GM19023 (cell line): ENCODE measurements at regions not wholly inside any gene's neighbourhood (a gene's known extent, or its start where the extent isn't known, plus 50 kb on each side); places are given as distances from the start of the nearest gene placed in this dataset.
"Not testable (repeated sequence)": the region's sequence is repeated elsewhere in the genome, so short reads cannot be mapped to it uniquely, and the experiment has no call there.

Experiments
- ATAC-seq: cut with Tn5 transposase; IDR thresholded peaks from one replicate; pipeline ENCODE4 v1.9.1; 2021; ENCODE audit warnings: mild to moderate bottlenecking, moderate library complexity; ENCODE audit not compliant: unreplicated experiment

DNA sequence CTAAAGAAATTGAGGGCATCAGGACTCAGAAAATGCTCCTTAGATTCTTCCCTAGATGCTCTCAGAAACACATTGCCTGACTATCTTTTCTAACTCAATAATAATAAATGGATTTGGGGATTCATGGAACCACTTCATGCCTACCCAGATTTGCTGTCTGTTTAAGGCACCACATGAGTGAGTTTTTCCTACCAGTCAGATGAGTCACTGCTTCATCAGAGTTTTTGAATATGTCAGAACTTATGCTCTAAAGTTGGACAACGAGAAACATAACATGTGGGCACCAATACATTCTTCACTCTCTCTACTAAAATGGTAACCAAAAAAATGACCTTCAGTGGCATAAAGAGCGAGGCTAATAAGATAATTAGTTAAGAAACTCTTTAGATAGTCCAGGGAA is 1135.1 kb downstream of the TUSC7 start:
- no peak for ATAC-seq

- no peak for ATAC-seq
Measured at GRCh38 chr3:117846238-117846637, 1136.7 kb downstream of the TUSC7 start.

DNA sequence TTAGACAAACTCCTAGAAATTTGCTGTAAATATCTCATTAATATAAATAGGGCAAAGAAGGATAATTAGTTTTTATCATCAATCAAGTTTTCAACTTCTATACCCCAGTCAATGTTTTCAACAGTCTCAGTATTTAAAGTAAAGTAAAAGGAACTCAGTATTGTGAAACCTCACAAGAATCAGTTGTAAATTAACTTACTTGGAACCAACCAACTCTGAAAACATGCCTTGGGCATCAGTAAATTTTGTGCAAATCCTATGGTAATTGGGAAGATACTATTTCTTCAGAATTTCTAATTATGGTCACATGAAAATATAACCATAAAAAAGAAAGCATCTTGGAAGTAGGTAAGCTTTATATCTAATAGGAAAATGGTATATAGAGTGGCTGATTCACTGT is 1139.0 kb downstream of the TUSC7 start:
- ATAC-seq = no peak

GRCh38 chr3:117853923-117854668 is 1144.5 kb downstream of the TUSC7 start:
- no peak for ATAC-seq

DNA sequence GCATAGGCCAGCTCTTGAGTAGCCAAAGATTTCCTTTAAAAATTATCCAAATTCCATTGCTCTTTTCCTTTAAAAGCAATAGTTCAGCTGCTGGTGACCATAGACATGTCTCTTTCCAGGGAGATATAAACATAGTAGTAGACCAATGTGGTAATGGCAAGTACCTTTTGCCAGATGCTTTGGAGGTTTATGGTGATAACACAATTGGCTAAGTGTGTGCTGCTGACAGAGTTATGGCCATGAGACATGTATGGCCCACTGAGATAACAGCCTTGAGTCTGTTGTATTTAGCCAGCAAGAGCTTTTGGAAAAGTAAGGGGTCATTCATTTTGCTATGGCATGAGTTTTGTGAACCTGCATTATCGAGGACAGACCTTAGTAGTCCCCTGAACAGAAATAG is 1146.8 kb downstream of the TUSC7 start:
- ATAC-seq = no peak

- no peak for ATAC-seq
Measured at GRCh38 chr3:117863146-117863545, 1153.6 kb downstream of the TUSC7 start.

- ATAC-seq = no peak
Measured at GRCh38 chr3:117865338-117865737, 1155.8 kb downstream of the TUSC7 start.

DNA sequence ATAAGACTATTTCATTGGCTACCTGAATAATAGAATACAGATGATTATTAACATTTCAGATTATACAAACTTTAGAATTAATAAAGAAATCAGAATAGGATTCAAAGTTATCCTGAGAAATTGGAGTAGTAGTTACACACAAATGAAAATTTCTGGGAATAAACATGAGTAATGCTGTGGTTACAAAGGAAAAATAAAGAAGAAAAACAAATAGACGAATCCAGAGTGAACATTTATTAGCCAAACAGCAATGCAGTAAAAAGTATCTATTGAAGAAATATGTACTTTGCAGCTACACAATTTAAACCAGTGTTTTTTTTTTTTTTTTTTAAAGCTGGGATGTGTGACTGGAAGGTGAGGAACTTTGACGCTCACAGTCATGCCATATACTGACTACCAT is 1159.2 kb downstream of the TUSC7 start:
- ATAC-seq = no peak

GRCh38 chr3:117871934-117872333 is 1162.4 kb downstream of the TUSC7 start:
- ATAC-seq = no peak

- ATAC-seq = not testable (repeated sequence)
Measured at GRCh38 chr3:117872594-117873248, 1161.9 kb downstream of the IGSF11 start.

GRCh38 chr3:117873249-117873600 is 1161.4 kb downstream of the IGSF11 start:
- ATAC-seq = no peak

- ATAC-seq = no peak
Measured at GRCh38 chr3:117874028-117874690, 1160.5 kb downstream of the IGSF11 start.

DNA sequence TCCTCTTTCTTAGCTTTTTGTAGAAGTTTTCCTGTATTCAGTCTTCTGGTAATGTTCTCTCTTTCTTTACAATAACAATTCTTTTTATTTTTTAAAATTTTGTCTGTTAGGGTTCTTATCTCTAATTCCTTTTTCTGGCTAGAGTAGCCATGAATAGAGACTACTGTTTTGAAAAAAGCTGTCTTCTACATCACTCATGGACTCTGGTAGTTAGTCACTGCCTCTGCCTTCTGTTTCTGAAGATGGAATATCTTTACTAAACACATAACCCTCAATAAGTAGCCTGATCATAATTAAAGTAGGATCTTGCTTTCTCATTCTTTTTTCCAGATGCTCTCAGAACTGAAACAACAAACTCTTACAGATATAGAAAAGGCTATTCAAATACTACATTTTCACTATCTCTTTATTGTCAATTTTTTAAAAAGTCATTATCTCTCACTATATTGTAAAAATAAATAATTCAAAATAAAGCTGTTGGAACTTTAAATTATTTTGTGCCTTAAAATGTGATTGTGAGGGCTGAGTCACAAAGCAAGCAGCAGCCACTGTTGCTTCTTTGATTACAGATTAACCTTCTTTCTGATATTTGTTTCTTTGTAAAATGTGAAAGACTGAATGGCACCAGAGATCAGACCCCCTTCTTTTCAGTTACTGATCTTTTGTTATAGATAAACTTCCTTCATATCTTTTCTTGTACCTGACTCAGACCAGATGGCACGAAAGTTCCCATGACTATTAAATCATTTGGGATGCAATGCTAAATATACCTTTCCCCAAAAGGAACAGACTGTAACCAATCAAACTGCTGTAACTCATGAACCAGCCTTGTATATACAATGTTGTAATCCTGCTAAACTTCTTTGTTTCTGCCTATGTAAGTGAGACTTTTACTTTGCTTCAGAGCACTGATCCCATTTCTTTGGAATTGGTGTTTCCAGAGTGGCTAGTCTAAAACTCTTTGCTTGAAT is 1159.5 kb downstream of the IGSF11 start:
- ATAC-seq = no peak

GRCh38 chr3:117875887-117876286 is 1158.8 kb downstream of the IGSF11 start:
- ATAC-seq = no peak

DNA sequence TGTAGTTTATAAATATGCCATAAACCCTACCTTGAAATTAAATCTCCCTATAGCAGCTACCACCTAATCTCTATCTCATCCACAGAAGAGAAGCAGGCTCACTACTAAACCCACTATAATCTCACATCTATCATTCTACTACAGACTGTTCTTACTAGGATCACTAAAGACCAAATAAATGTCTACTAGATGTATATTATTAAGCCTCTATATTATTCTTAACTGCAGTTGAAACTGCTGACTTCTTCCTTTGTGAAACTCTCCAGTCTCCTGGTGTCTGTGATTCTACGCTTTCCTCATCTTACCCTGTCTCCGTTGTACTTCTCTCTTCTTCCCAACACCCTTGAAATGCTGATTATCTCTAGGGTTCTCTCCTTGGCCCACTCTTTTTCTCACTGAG is 1154.0 kb downstream of the IGSF11 start:
- no peak for ATAC-seq

DNA sequence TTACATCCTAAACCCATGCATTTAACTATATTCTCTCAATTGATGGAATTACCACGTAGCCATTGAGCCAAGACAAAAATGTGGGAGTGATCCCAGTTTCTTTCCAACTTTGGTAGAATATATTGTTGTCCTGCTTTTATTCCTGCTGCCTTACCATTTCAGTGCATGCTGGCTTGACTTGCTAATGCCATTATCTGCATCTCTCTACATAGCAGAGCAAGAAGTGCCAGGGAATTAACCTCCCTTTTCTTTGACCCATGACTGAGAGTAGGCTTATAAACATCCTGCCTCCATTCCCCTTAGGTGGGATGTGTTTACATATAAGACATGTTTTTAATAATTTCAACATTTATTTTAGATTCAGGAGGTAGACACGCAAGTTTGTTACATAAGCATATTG is 1153.4 kb downstream of the IGSF11 start:
- ATAC-seq = no peak

- no peak for ATAC-seq
Measured at GRCh38 chr3:117885011-117885441, 1149.6 kb downstream of the IGSF11 start.

GRCh38 chr3:117886147-117886546 is 1148.5 kb downstream of the IGSF11 start:
- ATAC-seq = no peak

- ATAC-seq = no peak
Measured at GRCh38 chr3:117887031-117887430, 1147.6 kb downstream of the IGSF11 start.

DNA sequence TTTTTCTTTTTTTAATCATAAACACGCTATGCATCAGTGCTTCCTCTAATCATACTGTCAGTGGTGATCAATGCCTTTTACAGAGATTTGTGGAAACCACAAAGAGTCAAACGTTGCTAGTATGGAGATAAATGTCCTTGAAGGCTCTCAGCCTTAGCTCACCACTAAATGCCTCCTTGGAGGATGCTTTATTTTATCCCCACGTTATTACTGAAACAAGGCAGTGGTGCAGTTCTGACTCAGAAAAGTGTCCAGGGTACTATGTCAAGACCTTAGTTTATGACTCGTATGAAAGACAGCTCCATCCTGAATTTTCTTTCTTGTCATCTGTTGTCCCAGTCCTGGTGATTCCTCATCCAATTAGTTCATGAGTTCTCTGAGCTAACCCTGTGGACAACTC is 1146.7 kb downstream of the IGSF11 start:
- no peak for ATAC-seq

DNA sequence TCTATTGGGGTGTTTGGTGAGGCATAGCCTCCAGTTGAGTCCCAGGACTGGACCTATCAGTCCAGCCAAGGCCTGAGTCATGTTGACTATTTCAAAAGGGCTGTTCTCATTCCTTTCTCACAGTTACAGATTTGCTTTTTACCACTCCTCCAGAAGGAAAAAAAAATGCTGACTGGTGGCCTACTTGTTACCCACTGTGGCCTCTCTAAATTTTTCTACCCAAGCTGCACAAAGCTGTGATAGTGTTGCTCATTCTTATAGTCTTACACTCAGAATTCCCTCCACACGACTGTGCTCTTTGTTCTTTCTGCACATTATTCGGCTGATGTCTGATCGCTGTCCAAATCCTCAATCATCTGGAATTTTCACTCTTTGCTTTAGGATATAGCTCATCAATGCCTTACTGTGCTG is 1142.2 kb downstream of the IGSF11 start:
- ATAC-seq = no peak
